Erythroblast (primary cell): ENCODE measurements at regions not wholly inside any gene's neighbourhood (a gene's known extent, or its start where the extent isn't known, plus 50 kb on each side); places are given as distances from the start of the nearest gene placed in this dataset.

ENCODE experiments used
- GATA1 ChIP-seq: IDR thresholded peaks from 2 replicates; pipeline ENCODE4 v1.6.1; 2011; ENCODE audit warnings: low read depth, mild to moderate bottlenecking, control low read depth, low read length, moderate library complexity
- POLR2A ChIP-seq: IDR thresholded peaks from 2 replicates; pipeline ENCODE4 v1.6.1; 2011; ENCODE audit warnings: mild to moderate bottlenecking, low read length

- no peak for TF ChIP-seq POLR2A
- TF ChIP-seq GATA1 = no peak
Measured at GRCh38 chr1:219281831-219282230, 108.2 kb downstream of the LYPLAL1 start.
